Omental fat pad (tissue), 3 donors: ENCODE measurements at regions not wholly inside any gene's neighbourhood (a gene's known extent, or its start where the extent isn't known, plus 50 kb on each side); places are given as distances from the start of the nearest gene placed in this dataset. TPM values are rescaled to one million over a fixed set of nuclear protein-coding genes. Genes with fewer than 3 reads are reported as not detected.

ENCODE experiments used
- ATAC-seq: fragments of 150-250 bp; one replicate; pipeline ENCODE4 v1.9.1; 2016; ENCODE audit warnings: mild to moderate bottlenecking, moderate library complexity; ENCODE audit not compliant: low FRiP score
- DNase-seq: peaks from one replicate; pipeline ENCODE4 v3.0.0-alpha.2; 2019; ENCODE audit warnings: low spot score
- small RNA-seq: library from RNA; depleted of rRNA; stranded (forward); fragments of <200 nt; gene quantifications from one replicate; pipeline ENCODE3, GENCODE V24; 2016
- TF ChIP-seq, protein P1 (sequence below), 3 donors: fragments of 450-650 bp; IDR thresholded peaks; one replicate each; pipeline ENCODE4 v1.5.1; 2016 to 2017; ENCODE audit warnings: antibody characterized with exemption in 3 of 3, mild to moderate bottlenecking in 3 of 3, moderate library complexity in 2 of 3

DNA sequence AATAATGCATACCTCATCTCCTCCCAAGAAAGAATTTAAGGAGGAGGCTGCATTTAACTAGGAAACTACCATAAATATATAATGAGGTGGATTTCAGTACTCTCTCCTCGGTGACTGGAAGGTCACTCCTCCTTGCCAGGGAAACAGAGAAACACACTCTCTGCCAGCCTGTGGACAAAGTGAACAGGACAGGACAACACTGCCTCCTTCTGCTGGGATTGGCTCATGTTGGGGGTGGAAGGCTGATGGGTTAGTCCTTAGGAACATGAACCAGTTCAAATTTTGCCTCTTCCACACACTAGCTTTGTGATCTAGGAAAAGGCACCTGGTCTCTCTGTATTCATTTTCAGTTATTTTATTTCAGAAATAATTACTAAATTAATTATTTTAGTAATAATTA is 50.6 kb upstream of the STEAP4 start:
- ATAC-seq (no peak), DNase-seq (no peak)
- TF ChIP-seq, protein P1, sequence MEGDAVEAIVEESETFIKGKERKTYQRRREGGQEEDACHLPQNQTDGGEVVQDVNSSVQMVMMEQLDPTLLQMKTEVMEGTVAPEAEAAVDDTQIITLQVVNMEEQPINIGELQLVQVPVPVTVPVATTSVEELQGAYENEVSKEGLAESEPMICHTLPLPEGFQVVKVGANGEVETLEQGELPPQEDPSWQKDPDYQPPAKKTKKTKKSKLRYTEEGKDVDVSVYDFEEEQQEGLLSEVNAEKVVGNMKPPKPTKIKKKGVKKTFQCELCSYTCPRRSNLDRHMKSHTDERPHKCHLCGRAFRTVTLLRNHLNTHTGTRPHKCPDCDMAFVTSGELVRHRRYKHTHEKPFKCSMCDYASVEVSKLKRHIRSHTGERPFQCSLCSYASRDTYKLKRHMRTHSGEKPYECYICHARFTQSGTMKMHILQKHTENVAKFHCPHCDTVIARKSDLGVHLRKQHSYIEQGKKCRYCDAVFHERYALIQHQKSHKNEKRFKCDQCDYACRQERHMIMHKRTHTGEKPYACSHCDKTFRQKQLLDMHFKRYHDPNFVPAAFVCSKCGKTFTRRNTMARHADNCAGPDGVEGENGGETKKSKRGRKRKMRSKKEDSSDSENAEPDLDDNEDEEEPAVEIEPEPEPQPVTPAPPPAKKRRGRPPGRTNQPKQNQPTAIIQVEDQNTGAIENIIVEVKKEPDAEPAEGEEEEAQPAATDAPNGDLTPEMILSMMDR (IDR thresholded peaks at IDR 0.05) = no peak

Small RNA genes in the stretch of these regions (small RNA-seq; reads per million reads assigned to genes)
- gene EIF4A1P13 (not detected), gene RF00272 (not detected)
